ENCODE measurements at regions not wholly inside any gene's neighbourhood (a gene's known extent, or its start where the extent isn't known, plus 50 kb on each side); places are given as distances from the start of the nearest gene placed in this dataset.
A peak's percentile ranks its signal among the peaks of the same experiment; 100 is the strongest.

GRCh38 chr20:47417245-47418068 lies 61.0 kb upstream of the ZMYND8 start:
- H3K27me3 Mint-ChIP-seq: no peaks in the 10 kb centered on the region
- Histone ChIP-seq H3K9me3 (ENCODE audit: control extremely low read depth in 1 of 3, control insufficient read depth in 2 of 3, insufficient read depth in 1 of 3, low read length in 2 of 3) (peaks cover 0 to 6% (median 0%) of the 10 kb centered on the region in 3 donors), H3K27me3 (replicated peaks in 1 of 4; ENCODE audit: control extremely low read depth in 1 of 4, control insufficient read depth in 3 of 4, insufficient read depth in 4 of 4, low read length in 3 of 4) (no peaks in the 10 kb centered on the region), H3K36me3 (replicated peaks in 1 of 2; ENCODE audit: control extremely low read depth in 1 of 2, control insufficient read depth in 1 of 2, extremely low read depth in 1 of 2, insufficient read depth in 2 of 2, low read length in 1 of 2) (no peaks in the 10 kb centered on the region), H3K9ac (ENCODE audit: low read length) (peak overlapping the region; percentile 15), H3K4me2 (replicated peaks; ENCODE audit: low read depth, low read length, poor library complexity, severe bottlenecking) (peak overlapping the region; percentile 53), H3K27ac (ENCODE audit: low read length in 2 of 2) (peak overlapping the region; percentile 97 to 99), H3K4me1 (ENCODE audit: control insufficient read depth in 2 of 2, insufficient read depth in 2 of 2, low read length in 2 of 2) (peaks cover 66 to 81% of the 10 kb centered on the region in 2 donors), H4K20me1 (ENCODE audit: control insufficient read depth, insufficient read depth, low read length, poor library complexity, severe bottlenecking) (no peaks in the 10 kb centered on the region), H3K79me2 (ENCODE audit: control insufficient read depth, insufficient read depth, low read length) (no peaks in the 10 kb centered on the region), H2AFZ (ENCODE audit: insufficient read depth, low read depth, low read length, poor library complexity, severe bottlenecking) (no peak overlapping the region), H3K4me3 (ENCODE audit: control extremely low read depth in 1 of 5, extremely low read depth in 1 of 5, insufficient read depth in 1 of 5, low read depth in 2 of 5, low read length in 4 of 5) (no peak overlapping the region)
- H3K9me3 Mint-ChIP-seq (ENCODE audit: insufficient read depth): no peaks in the 10 kb centered on the region
- ATAC-seq (ENCODE audit: low read depth) (no peak), DNase-seq (no peak)
- peaks cover 72% of the 10 kb centered on the region for H3K4me1 Mint-ChIP-seq
- peak overlapping the region; percentile 80 for H3K4me3 Mint-ChIP-seq
- intact Hi-C loops (cut with micrococcal nuclease): loop anchor here (5.0 kb wide), 2 partner anchors 35 to 160 kb away; no protein-coding TSS in a partner anchor
- ChIA-PET POLR2A (interaction anchor here (0.7 to 8.0 kb wide), 11 partner anchors 8 to 85 kb away, joined by 3 to 114 read pairs (median 11); partner anchors contain the start of gene NCOA3), CTCF (interaction anchor here (0.6 to 6.5 kb wide), 10 partner anchors 22 to 192 kb away, joined by 3 to 34 read pairs (median 5); no protein-coding TSS in a partner anchor)
- no peak for TF ChIP-seq CTCF (IDR thresholded peaks at IDR 0.05)
- TF ChIP-seq EZH2 (IDR thresholded peaks at IDR 0.05; ENCODE audit: borderline replicate concordance, insufficient read depth, low read depth, low read length, poor library complexity, severe bottlenecking): no peak
- peak overlapping the region; percentile 99 for H3K27ac Mint-ChIP-seq
- 91% methylated on average over 6 of the region's 7 CpGs for WGBS (ENCODE audit: insufficient coverage)

Data from B cell (primary cell).